Esophagus squamous epithelium (tissue), 4 donors: ENCODE measurements at regions not wholly inside any gene's neighbourhood (a gene's known extent, or its start where the extent isn't known, plus 50 kb on each side); places are given as distances from the start of the nearest gene placed in this dataset.

Source experiments
- CTCF ChIP-seq, 6 experiments: fragments of 450-650 bp in 4 of 6; fragments of 200-600 bp in 2 of 6; sonication (generic) in 2 of 6; IDR thresholded peaks; one replicate each; pipeline ENCODE4 v1.5.1; 2016 to 2019; ENCODE audit warnings: antibody characterized with exemption in 6 of 6, mild to moderate bottlenecking in 4 of 6, moderate library complexity in 4 of 6
- POLR2A ChIP-seq, 4 donors: fragments of 450-650 bp; IDR thresholded peaks; one replicate each; pipeline ENCODE4 v1.6.1; 2017; ENCODE audit warnings: antibody characterized with exemption in 4 of 4, mild to moderate bottlenecking in 4 of 4, moderate library complexity in 3 of 4

- TF ChIP-seq CTCF (IDR thresholded peaks at IDR 0.05): no peak
- no peak for TF ChIP-seq POLR2A (IDR thresholded peaks at IDR 0.05)
Observed at GRCh38 chr6:56729719-56730118, 87.0 kb upstream of the DST start.
